ENCODE measurements at regions not wholly inside any gene's neighbourhood (a gene's known extent, or its start where the extent isn't known, plus 50 kb on each side); places are given as distances from the start of the nearest gene placed in this dataset.

- H3K4me3 Mint-ChIP-seq, result no peak overlapping the region
- H3K27me3 Mint-ChIP-seq (ENCODE audit: low read depth, poor library complexity), result peaks cover 3% of the 10 kb centered on the region
- no peaks in the 10 kb centered on the region for H3K36me3 Mint-ChIP-seq (ENCODE audit: low read depth)
- no peak for TF ChIP-seq CTCF (IDR thresholded peaks at IDR 0.05)
- H3K27ac Mint-ChIP-seq, result no peak overlapping the region
- no peaks in the 10 kb centered on the region for H3K9me3 Mint-ChIP-seq
- no peak for DNase-seq
- H3K4me1 Mint-ChIP-seq, result no peaks in the 10 kb centered on the region
These were observed 298.2 kb upstream of the FSTL5 start for GRCh38 chr4:162461952-162462351.

DNA sequence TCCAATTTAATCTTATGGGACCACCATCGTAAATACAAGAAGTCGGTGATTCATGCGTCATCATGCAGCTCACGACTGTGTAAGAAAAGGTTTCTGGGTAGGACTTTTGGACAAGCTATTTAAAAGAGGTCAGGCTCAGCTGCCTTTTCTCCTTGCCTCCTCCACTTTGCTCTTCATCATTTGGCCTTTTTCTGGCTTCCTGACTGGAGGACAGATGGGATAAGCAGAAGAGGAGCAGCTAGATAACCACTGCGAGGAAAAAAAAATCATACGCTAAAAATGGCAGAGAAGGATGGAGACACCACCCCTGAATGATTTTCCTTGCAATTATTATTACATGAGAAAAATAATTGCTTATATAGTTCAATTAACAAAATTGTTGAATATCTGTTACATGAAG is 294.3 kb upstream of the FSTL5 start:
- Mint-ChIP-seq H3K27me3 (ENCODE audit: low read depth, poor library complexity) (peaks cover 3% of the 10 kb centered on the region), H3K4me1 (no peaks in the 10 kb centered on the region), H3K9me3 (no peaks in the 10 kb centered on the region), H3K27ac (no peak overlapping the region), H3K36me3 (ENCODE audit: low read depth) (no peaks in the 10 kb centered on the region), H3K4me3 (no peak overlapping the region)
- TF ChIP-seq CTCF (IDR thresholded peaks at IDR 0.05), result no peak
- DNase-seq, result no peak

- no peak for DNase-seq
- no peaks in the 10 kb centered on the region for H3K4me1 Mint-ChIP-seq
- H3K9me3 Mint-ChIP-seq, result no peaks in the 10 kb centered on the region
- H3K36me3 Mint-ChIP-seq (ENCODE audit: low read depth), result no peaks in the 10 kb centered on the region
- H3K27me3 Mint-ChIP-seq (ENCODE audit: low read depth, poor library complexity), result peaks cover 3% of the 10 kb centered on the region
- TF ChIP-seq CTCF (IDR thresholded peaks at IDR 0.05), result no peak
- H3K27ac Mint-ChIP-seq, result no peak overlapping the region
- H3K4me3 Mint-ChIP-seq, result no peak overlapping the region
These were observed 293.5 kb upstream of the FSTL5 start for GRCh38 chr4:162457071-162457865.

DNA sequence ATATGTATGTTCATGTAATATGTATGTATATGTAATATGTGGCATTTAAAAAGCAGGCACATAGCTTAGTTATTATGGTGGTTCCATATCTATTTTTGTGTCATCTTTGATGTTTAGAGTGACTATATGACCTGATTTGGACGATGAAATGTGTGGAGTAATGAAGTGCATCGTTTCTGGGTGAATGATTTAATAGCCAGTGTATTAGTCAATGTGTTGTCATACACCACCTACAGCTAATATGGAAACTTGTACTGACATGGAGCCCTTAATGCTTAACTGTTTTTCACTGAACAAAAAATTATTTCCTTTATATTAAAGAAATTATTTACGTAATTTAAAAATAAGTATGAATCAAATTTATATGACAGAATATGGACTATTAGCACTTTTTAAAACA is 292.3 kb upstream of the FSTL5 start:
- Mint-ChIP-seq H3K9me3 (no peaks in the 10 kb centered on the region), H3K27ac (no peak overlapping the region)
- DNase-seq, result no peak

DNA sequence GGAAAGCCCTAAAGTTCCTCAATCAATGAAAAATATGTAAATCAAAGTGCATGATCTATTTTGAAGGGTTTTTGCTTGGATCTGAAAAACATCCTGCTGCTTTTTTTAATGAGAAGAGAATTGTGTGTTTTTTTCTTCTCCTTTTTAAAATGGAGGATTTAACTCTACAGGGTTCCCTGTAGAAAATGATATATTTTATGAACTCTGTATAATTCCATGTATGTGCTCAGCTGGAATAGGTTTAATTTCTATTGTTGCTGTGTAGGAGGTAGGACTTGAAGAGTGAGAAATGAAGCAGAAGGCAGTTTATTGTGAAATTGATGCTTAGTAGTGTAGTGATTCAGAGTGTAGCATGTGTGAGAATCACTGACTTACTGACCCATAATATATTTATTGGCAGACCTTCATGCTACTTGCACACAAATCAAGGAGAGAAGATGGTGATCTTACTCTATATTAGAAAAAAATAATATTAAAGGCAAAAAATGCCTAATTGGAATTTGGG is 286.8 kb upstream of the FSTL5 start:
- no peak for DNase-seq
- Mint-ChIP-seq H3K27me3 (ENCODE audit: low read depth, poor library complexity) (no peaks in the 10 kb centered on the region), H3K4me3 (no peak overlapping the region), H3K9me3 (no peaks in the 10 kb centered on the region), H3K4me1 (no peaks in the 10 kb centered on the region), H3K27ac (no peak overlapping the region), H3K36me3 (ENCODE audit: low read depth) (no peaks in the 10 kb centered on the region)
- TF ChIP-seq CTCF (IDR thresholded peaks at IDR 0.05), result no peak

More for the DNA sequence above, 292.3 kb upstream of the FSTL5 start:
- no peak overlapping the region for H3K4me3 Mint-ChIP-seq
- TF ChIP-seq CTCF (IDR thresholded peaks at IDR 0.05), result no peak
- H3K4me1 Mint-ChIP-seq, result no peaks in the 10 kb centered on the region
- H3K27me3 Mint-ChIP-seq (ENCODE audit: low read depth, poor library complexity), result peaks cover 3% of the 10 kb centered on the region
- no peaks in the 10 kb centered on the region for H3K36me3 Mint-ChIP-seq (ENCODE audit: low read depth)

- H3K9me3 Mint-ChIP-seq, result no peaks in the 10 kb centered on the region
- DNase-seq, result no peak
- H3K36me3 Mint-ChIP-seq (ENCODE audit: low read depth), result no peaks in the 10 kb centered on the region
- no peak for TF ChIP-seq CTCF (IDR thresholded peaks at IDR 0.05)
- H3K4me1 Mint-ChIP-seq, result no peaks in the 10 kb centered on the region
- no peak overlapping the region for H3K4me3 Mint-ChIP-seq
- no peak overlapping the region for H3K27ac Mint-ChIP-seq
- no peaks in the 10 kb centered on the region for H3K27me3 Mint-ChIP-seq (ENCODE audit: low read depth, poor library complexity)
These were observed 279.7 kb upstream of the FSTL5 start for GRCh38 chr4:162443510-162443909.

All from nephron progenitor cell (in vitro differentiated cells).